D721Med (cell line): ENCODE measurements at regions not wholly inside any gene's neighbourhood (a gene's known extent, or its start where the extent isn't known, plus 50 kb on each side); places are given as distances from the start of the nearest gene placed in this dataset.
"Not testable (repeated sequence)": the region's sequence is repeated elsewhere in the genome, so short reads cannot be mapped to it uniquely, and the experiment has no call there.

Experiments used
- DNase-seq: peaks from one replicate; pipeline ENCODE4 v3.0.0; 2011; ENCODE audit warnings: low spot score; ENCODE audit not compliant: insufficient read length
- FAIRE-seq: peaks from 2 replicates; lab custom pipeline; 2011; peaks lifted over from hg19 to GRCh38; lab: Jason Lieb, UNC
- CTCF ChIP-seq: IDR thresholded peaks from 2 replicates; pipeline ENCODE4 v1.5.1; 2012; ENCODE audit warnings: mild to moderate bottlenecking, control low read depth; ENCODE audit not compliant: insufficient read depth; ENCODE audit errors: missing control alignments

GRCh38 chr9:38172586-38172985 is 103.6 kb upstream of the SHB start:
- FAIRE-seq (no peak), DNase-seq (no peak)

GRCh38 chr9:38171926-38172325 is 102.9 kb upstream of the SHB start:
- no peak for TF ChIP-seq CTCF
- DNase-seq = no peak
- FAIRE-seq = no peak

More at GRCh38 chr9:38172586-38172985, 103.6 kb upstream of the SHB start:
- no peak for TF ChIP-seq CTCF

GRCh38 chr9:38171538-38171884 is 102.5 kb upstream of the SHB start:
- no peak for TF ChIP-seq CTCF
- DNase-seq = no peak
- FAIRE-seq = no peak

GRCh38 chr9:38170763-38171537 is 101.9 kb upstream of the SHB start:
- DNase-seq, FAIRE-seq: not testable (repeated sequence)

GRCh38 chr9:38170155-38170554 is 101.1 kb upstream of the SHB start:
- FAIRE-seq, DNase-seq: not testable (repeated sequence)

- FAIRE-seq (no peak), DNase-seq (no peak)
- TF ChIP-seq CTCF = no peak
Measured at GRCh38 chr9:38166501-38166900, 97.5 kb upstream of the SHB start.

GRCh38 chr9:38164659-38165221 is 95.7 kb upstream of the SHB start:
- TF ChIP-seq CTCF = no peak
- no peak for DNase-seq
- no peak for FAIRE-seq

- no peak for TF ChIP-seq CTCF
- FAIRE-seq (no peak), DNase-seq (no peak)
Measured at GRCh38 chr9:38163518-38163917, 94.5 kb upstream of the SHB start.
